AG04450 (cell line): ENCODE measurements at regions not wholly inside any gene's neighbourhood (a gene's known extent, or its start where the extent isn't known, plus 50 kb on each side); places are given as distances from the start of the nearest gene placed in this dataset.

Experiments used
- CTCF ChIA-PET: fragments of 300-600, 350-600 bp; formaldehyde crosslinking; extraction: SDS; loops from one replicate; lab custom pipeline; 2022; ENCODE audit warnings: antibody characterized with exemption, inconsistent platforms; lab: Charles Lee
- POLR2A ChIA-PET: fragments of 350-600 bp; formaldehyde crosslinking; extraction: SDS; loops from one replicate; lab custom pipeline; 2021; ENCODE audit warnings: antibody characterized with exemption, inconsistent platforms; lab: Yijun Ruan, JAX
- DNase-seq: peaks from one replicate; pipeline ENCODE4 v3.0.0-alpha.2; 2011; ENCODE audit warnings: low read depth, low spot score
- H3K27ac ChIP-seq: one replicate; pipeline ENCODE4 v1.5.1; 2012; ENCODE audit warnings: low read depth, low read length, control low read depth
- H3K27me3 ChIP-seq: one replicate; pipeline ENCODE4 v1.6.0; 2012; ENCODE audit warnings: low read length; ENCODE audit not compliant: control insufficient read depth, insufficient read depth
- H3K4me3 ChIP-seq: 2 replicates; pipeline ENCODE4 v1.5.1; 2011; ENCODE audit warnings: mild to moderate bottlenecking, low read depth, low read length, control low read depth
- H3K9me3 ChIP-seq: 2 replicates; pipeline ENCODE4 v1.5.1; 2012; ENCODE audit warnings: low read length; ENCODE audit not compliant: control insufficient read depth, insufficient read depth
- TF ChIP-seq, protein P1 (sequence below): IDR thresholded peaks from 2 replicates; pipeline ENCODE4 v1.5.1; 2011; ENCODE audit warnings: low read depth, low read length, control low read depth, inconsistent platforms

DNA sequence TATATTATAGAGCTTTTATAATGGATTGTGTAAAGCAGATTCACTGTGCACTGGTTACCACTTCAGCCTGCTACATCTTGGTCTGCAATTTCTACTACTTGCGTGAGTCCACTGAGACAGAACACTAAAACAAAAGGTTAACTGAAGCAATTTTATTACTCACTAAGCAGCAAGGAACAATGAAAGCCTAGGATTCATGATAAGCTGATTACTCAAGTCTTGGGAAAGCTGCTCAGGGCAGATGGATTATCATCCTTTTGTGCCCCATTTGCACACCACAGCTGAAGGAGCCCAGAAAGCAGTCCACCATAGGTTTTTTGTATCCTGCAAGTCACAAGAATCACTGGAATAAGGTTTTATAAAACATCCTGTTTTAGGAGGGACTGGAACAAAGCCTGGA is 1215.2 kb upstream of the TMEFF2 start:
- ChIA-PET CTCF (no interaction called here), POLR2A (no interaction called here)
- Histone ChIP-seq H3K27me3 (no peaks in the 10 kb centered on the region), H3K27ac (no peak overlapping the region), H3K4me3 (no peak overlapping the region), H3K9me3 (peaks cover 4% of the 10 kb centered on the region; the same call in 1 of the 2 replicates)
- TF ChIP-seq, protein P1, sequence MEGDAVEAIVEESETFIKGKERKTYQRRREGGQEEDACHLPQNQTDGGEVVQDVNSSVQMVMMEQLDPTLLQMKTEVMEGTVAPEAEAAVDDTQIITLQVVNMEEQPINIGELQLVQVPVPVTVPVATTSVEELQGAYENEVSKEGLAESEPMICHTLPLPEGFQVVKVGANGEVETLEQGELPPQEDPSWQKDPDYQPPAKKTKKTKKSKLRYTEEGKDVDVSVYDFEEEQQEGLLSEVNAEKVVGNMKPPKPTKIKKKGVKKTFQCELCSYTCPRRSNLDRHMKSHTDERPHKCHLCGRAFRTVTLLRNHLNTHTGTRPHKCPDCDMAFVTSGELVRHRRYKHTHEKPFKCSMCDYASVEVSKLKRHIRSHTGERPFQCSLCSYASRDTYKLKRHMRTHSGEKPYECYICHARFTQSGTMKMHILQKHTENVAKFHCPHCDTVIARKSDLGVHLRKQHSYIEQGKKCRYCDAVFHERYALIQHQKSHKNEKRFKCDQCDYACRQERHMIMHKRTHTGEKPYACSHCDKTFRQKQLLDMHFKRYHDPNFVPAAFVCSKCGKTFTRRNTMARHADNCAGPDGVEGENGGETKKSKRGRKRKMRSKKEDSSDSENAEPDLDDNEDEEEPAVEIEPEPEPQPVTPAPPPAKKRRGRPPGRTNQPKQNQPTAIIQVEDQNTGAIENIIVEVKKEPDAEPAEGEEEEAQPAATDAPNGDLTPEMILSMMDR: no peak
- DNase-seq: no peak

DNA sequence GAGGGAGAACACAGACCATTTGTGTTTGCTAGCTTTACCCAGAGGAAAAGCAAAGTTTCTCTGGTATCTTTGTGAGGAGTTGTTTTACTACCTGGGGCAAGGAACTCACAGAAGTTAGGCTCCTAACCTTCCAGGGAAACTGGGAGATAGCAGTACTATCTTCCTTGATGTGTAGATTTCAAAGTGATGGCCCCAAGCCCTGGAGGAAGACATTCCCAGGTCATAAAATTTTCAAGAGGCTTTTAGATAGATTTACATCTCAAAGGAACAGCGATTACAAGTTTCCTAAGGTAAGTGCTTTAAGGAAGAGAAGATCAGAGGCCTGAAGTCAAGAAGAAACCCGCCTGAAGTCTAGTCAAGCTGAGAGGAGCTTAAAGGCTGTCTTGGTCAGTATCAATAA is 1187.8 kb upstream of the TMEFF2 start:
- no peak overlapping the region for H3K4me3 ChIP-seq
- DNase-seq: no peak
- H3K9me3 ChIP-seq: peaks cover 2% of the 10 kb centered on the region; the same call in 1 of the 2 replicates
- H3K27me3 ChIP-seq: no peaks in the 10 kb centered on the region
- CTCF ChIA-PET: no interaction called here
- TF ChIP-seq, protein P1: no peak
- H3K27ac ChIP-seq: no peak overlapping the region
- POLR2A ChIA-PET: no interaction called here

DNA sequence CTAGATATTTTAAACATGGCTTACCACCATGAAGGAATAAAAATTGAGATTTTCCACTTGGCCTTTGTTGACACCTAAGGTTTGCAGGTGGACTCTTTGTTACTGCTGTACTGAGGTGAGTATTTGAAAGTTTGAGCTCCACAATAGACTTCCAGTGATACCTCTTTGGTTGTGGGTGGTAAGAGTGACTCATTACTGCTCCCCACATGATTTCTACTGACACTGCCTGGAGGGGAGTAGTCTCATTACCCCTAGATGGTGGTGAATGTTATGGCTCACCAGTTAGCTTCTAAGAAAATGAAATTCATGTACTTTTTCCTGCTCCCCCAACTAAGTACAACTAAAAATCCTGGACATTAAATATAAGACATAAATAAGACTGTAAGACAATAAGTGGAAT is 1183.1 kb upstream of the TMEFF2 start:
- DNase-seq: no peak
- Histone ChIP-seq H3K27me3 (no peaks in the 10 kb centered on the region), H3K9me3 (peaks cover 5% of the 10 kb centered on the region), H3K27ac (no peak overlapping the region), H3K4me3 (no peak overlapping the region)
- ChIA-PET CTCF (no interaction called here), POLR2A (no interaction called here)
- TF ChIP-seq, protein P1: no peak

DNA sequence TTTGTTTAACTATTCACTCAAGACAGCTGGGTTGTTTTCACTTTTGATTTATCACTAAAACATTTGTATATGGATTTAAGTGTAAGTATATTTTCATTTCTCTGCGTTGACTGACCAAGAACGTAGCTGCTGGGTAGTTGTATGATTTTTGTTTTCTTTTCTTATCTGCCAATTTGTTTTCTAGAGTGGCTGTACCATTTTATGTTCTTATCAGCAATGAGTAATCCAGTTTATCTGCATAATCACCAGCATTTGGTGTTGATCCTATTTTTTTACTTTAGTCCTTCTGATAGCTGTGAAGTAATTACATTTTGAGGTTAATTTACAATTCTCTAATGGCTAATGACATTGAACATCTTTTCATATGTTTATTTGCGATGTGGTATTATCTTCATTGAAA is 1178.4 kb upstream of the TMEFF2 start:
- POLR2A ChIA-PET: no interaction called here
- no peak for DNase-seq
- peaks cover 7% of the 10 kb centered on the region for H3K9me3 ChIP-seq

DNA sequence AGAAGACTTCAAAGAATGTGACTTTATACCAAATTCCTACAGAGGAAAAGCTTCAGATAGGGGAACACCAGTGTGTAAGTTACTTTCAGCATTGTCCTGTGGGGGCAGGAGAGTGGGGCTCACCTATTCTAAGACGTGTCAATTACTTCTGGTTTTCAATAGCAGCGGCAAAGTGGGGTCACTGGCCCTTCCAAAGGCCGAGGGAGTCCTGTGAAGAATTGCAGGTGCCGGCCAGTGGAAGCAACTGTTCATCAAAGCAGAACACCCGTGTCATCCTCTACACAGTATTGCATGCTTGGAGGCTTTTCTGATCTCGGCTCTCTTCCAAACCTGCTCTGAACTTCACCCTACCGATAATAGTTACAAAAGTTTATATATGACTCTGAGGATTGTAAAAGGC is 1176.5 kb upstream of the TMEFF2 start:
- Histone ChIP-seq H3K27ac (no peak overlapping the region), H3K4me3 (no peak overlapping the region), H3K27me3 (no peaks in the 10 kb centered on the region), H3K9me3 (peaks cover 7% of the 10 kb centered on the region)
- ChIA-PET CTCF (no interaction called here), POLR2A (no interaction called here)
- no peak for DNase-seq
- TF ChIP-seq, protein P1: no peak

More for the DNA sequence above, 1178.4 kb upstream of the TMEFF2 start:
- TF ChIP-seq, protein P1: no peak
- Histone ChIP-seq H3K4me3 (no peak overlapping the region), H3K27ac (no peak overlapping the region), H3K27me3 (no peaks in the 10 kb centered on the region)
- CTCF ChIA-PET: no interaction called here
